ENCODE measurements at regions not wholly inside any gene's neighbourhood (a gene's known extent, or its start where the extent isn't known, plus 50 kb on each side); places are given as distances from the start of the nearest gene placed in this dataset.

- Histone ChIP-seq H3K27me3 (ENCODE audit: control insufficient read depth, insufficient read depth, low read length) (no peaks in the 10 kb centered on the region), H3K36me3 (ENCODE audit: control insufficient read depth, insufficient read depth, low read length) (no peaks in the 10 kb centered on the region), H3K4me3 (ENCODE audit: low read depth, low read length) (no peak overlapping the region)
- TF ChIP-seq CTCF (IDR thresholded peaks at IDR 0.05; ENCODE audit: insufficient read depth, low read length, poor library complexity, severe bottlenecking) = no peak
- DNase-seq (ENCODE audit: low read depth) = no peak
These were observed 197.3 kb upstream of the SLITRK3 start for GRCh38 chr3:165393461-165393860.

GRCh38 chr3:165390166-165390565 lies 194.0 kb upstream of the SLITRK3 start:
- H3K27me3 ChIP-seq (ENCODE audit: control insufficient read depth, insufficient read depth, low read length) = no peaks in the 10 kb centered on the region
- TF ChIP-seq CTCF (IDR thresholded peaks at IDR 0.05; ENCODE audit: insufficient read depth, low read length, poor library complexity, severe bottlenecking) = no peak
- H3K4me3 ChIP-seq (ENCODE audit: low read depth, low read length) = no peak overlapping the region
- DNase-seq (ENCODE audit: low read depth) = no peak
- no peaks in the 10 kb centered on the region for H3K36me3 ChIP-seq (ENCODE audit: control insufficient read depth, insufficient read depth, low read length)

GRCh38 chr3:165389653-165390052 lies 193.5 kb upstream of the SLITRK3 start:
- Histone ChIP-seq H3K27me3 (ENCODE audit: control insufficient read depth, insufficient read depth, low read length) (no peaks in the 10 kb centered on the region), H3K4me3 (ENCODE audit: low read depth, low read length) (no peak overlapping the region), H3K36me3 (ENCODE audit: control insufficient read depth, insufficient read depth, low read length) (no peaks in the 10 kb centered on the region)
- TF ChIP-seq CTCF (IDR thresholded peaks at IDR 0.05; ENCODE audit: insufficient read depth, low read length, poor library complexity, severe bottlenecking) = no peak
- DNase-seq (ENCODE audit: low read depth) = no peak

DNA sequence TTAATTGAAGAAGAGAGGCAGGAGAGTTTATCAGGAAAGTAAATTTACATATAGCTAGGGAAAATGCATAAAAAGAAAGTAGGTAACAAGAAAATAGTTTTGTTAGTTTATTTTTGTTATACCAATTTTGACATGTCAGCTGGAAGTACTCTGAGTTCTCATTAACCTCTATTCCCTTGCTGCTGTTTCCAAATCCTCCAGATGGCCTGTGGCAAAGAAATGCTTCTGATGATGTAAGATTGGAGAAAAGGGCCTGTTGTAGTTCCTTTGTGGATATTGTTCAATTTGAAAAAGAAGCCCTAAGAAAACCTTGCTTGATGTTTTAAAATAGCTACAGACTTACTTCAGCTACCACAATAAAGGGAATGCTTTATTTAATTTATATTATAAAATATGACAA lies 192.9 kb upstream of the SLITRK3 start:
- no peak overlapping the region for H3K4me3 ChIP-seq (ENCODE audit: low read depth, low read length)
- H3K27me3 ChIP-seq (ENCODE audit: control insufficient read depth, insufficient read depth, low read length) = no peaks in the 10 kb centered on the region
- no peak for TF ChIP-seq CTCF (IDR thresholded peaks at IDR 0.05; ENCODE audit: insufficient read depth, low read length, poor library complexity, severe bottlenecking)
- H3K36me3 ChIP-seq (ENCODE audit: control insufficient read depth, insufficient read depth, low read length) = no peaks in the 10 kb centered on the region
- no peak for DNase-seq (ENCODE audit: low read depth)

DNA sequence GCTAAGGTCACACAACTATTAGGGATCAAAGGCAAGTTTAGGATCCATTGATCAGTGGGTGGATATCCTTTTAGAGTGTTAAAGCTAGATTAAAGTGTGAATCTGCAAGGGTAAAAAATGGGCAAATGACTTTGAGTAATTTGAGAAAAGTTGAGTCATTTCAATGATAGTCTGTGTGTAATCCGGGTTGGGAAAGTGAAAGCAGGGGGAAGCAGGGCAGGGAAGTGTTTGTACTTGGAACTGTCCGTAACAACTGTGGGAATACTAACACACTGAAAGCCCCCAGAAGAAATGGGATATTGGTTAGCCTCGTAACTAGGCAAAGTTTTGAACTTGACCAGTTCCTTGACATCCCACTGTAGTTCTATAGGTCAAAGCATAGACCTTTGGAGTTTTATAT lies 187.2 kb upstream of the SLITRK3 start:
- H3K27me3 ChIP-seq (ENCODE audit: control insufficient read depth, insufficient read depth, low read length) = no peaks in the 10 kb centered on the region
- no peak for DNase-seq (ENCODE audit: low read depth)
- H3K4me3 ChIP-seq (ENCODE audit: low read depth, low read length) = no peak overlapping the region
- H3K36me3 ChIP-seq (ENCODE audit: control insufficient read depth, insufficient read depth, low read length) = no peaks in the 10 kb centered on the region
- no peak for TF ChIP-seq CTCF (IDR thresholded peaks at IDR 0.05; ENCODE audit: insufficient read depth, low read length, poor library complexity, severe bottlenecking)

- TF ChIP-seq CTCF (IDR thresholded peaks at IDR 0.05; ENCODE audit: insufficient read depth, low read length, poor library complexity, severe bottlenecking) = no peak
- H3K4me3 ChIP-seq (ENCODE audit: low read depth, low read length) = no peak overlapping the region
- no peak for DNase-seq (ENCODE audit: low read depth)
These were observed 186.5 kb upstream of the SLITRK3 start for GRCh38 chr3:165382672-165383071.

More at GRCh38 chr3:165382672-165383071, 186.5 kb upstream of the SLITRK3 start:
- H3K36me3 ChIP-seq (ENCODE audit: control insufficient read depth, insufficient read depth, low read length) = no peaks in the 10 kb centered on the region
- no peaks in the 10 kb centered on the region for H3K27me3 ChIP-seq (ENCODE audit: control insufficient read depth, insufficient read depth, low read length)

Data from kidney epithelial cell (primary cell).